ENCODE measurements at regions not wholly inside any gene's neighbourhood (a gene's known extent, or its start where the extent isn't known, plus 50 kb on each side); places are given as distances from the start of the nearest gene placed in this dataset.

DNA sequence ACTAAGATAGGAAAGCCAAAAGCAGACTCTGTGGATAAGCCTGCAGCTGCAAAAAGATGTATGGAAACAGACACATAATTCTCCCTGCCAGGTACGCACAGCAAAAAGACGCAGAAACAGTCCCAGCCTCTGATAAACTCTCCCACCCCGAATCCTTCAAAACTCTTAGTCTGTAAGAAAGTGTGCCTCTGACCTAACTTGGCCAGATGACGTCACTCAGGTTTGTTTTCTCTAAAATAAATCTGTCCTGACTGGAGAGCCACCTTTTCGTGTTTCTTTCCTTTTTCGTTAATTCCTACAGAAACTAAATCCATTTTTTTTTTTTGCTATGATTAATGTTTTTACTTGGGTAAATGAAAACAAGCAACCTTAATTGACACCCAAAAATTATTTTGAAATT, 793.8 kb downstream of the SORCS1 start:
- TF ChIP-seq, protein P1, sequence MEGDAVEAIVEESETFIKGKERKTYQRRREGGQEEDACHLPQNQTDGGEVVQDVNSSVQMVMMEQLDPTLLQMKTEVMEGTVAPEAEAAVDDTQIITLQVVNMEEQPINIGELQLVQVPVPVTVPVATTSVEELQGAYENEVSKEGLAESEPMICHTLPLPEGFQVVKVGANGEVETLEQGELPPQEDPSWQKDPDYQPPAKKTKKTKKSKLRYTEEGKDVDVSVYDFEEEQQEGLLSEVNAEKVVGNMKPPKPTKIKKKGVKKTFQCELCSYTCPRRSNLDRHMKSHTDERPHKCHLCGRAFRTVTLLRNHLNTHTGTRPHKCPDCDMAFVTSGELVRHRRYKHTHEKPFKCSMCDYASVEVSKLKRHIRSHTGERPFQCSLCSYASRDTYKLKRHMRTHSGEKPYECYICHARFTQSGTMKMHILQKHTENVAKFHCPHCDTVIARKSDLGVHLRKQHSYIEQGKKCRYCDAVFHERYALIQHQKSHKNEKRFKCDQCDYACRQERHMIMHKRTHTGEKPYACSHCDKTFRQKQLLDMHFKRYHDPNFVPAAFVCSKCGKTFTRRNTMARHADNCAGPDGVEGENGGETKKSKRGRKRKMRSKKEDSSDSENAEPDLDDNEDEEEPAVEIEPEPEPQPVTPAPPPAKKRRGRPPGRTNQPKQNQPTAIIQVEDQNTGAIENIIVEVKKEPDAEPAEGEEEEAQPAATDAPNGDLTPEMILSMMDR (IDR thresholded peaks at IDR 0.05; ENCODE audit: low read depth, low read length), result no peak
- no peak for TF ChIP-seq EZH2phosphoT487 (IDR thresholded peaks at IDR 0.05; ENCODE audit: low read depth)

Measured in OCI-LY3 (cell line).